ENCODE measurements at regions not wholly inside any gene's neighbourhood (a gene's known extent, or its start where the extent isn't known, plus 50 kb on each side); places are given as distances from the start of the nearest gene placed in this dataset.

- H3K27ac ChIP-seq (ENCODE audit: low read length, poor library complexity, severe bottlenecking), result no peak overlapping the region
- H2BK15ac ChIP-seq (ENCODE audit: low read depth, poor library complexity, severe bottlenecking), result no peak overlapping the region
- no peak overlapping the region for H3K4me3 ChIP-seq (ENCODE audit: insufficient read depth in 1 of 2, low read depth in 1 of 2, low read length in 2 of 2)
- no peaks in the 10 kb centered on the region for H3K36me3 ChIP-seq (ENCODE audit: control insufficient read depth in 1 of 2, insufficient read depth in 2 of 2, low read depth in 1 of 2, low read length in 2 of 2)
- H4K8ac ChIP-seq (ENCODE audit: low read length), result no peak overlapping the region
- H3K9ac ChIP-seq (ENCODE audit: low read length), result no peak overlapping the region
- WGBS, result 77% methylated on average over 8 of the region's 8 CpGs
- no peak overlapping the region for H3K18ac ChIP-seq (ENCODE audit: low read depth in 1 of 2, low read length in 2 of 2)
- no peak overlapping the region for H2BK5ac ChIP-seq (ENCODE audit: low read depth, low read length, poor library complexity, severe bottlenecking)
- no peak overlapping the region for H3K4me2 ChIP-seq (ENCODE audit: low read length, poor library complexity, severe bottlenecking)
- H2BK12ac ChIP-seq (ENCODE audit: low read length in 2 of 2), result no peak overlapping the region
- no peak overlapping the region for H3K4ac ChIP-seq (ENCODE audit: low read depth in 1 of 2, low read length in 2 of 2)
- H3K79me1 ChIP-seq (replicated peaks; ENCODE audit: low read length, poor library complexity, severe bottlenecking), result no peaks in the 10 kb centered on the region
- no peak overlapping the region for H3K14ac ChIP-seq (ENCODE audit: low read length in 2 of 2)
- no peak overlapping the region for H4K91ac ChIP-seq (ENCODE audit: low read length)
- DNase-seq, result no peak
- H3K27me3 ChIP-seq (ENCODE audit: control insufficient read depth in 1 of 2, insufficient read depth in 1 of 2, low read length in 2 of 2), result peaks cover 16 to 94% of the 10 kb centered on the region in 2 experiments
- H2AK5ac ChIP-seq (ENCODE audit: low read length, severe bottlenecking), result no peak overlapping the region
- no peak overlapping the region for H2BK120ac ChIP-seq (ENCODE audit: low read depth, low read length)
- no peaks in the 10 kb centered on the region for H3K4me1 ChIP-seq (ENCODE audit: control insufficient read depth, insufficient read depth, low read depth, low read length)
- H2AFZ ChIP-seq (ENCODE audit: low read depth, low read length), result no peak overlapping the region
- no peak overlapping the region for H3K23ac ChIP-seq (ENCODE audit: low read length in 2 of 2)
- no peaks in the 10 kb centered on the region for H3K9me3 ChIP-seq (ENCODE audit: control insufficient read depth, low read length)
Observed at GRCh38 chr11:45485070-45485707, 180.2 kb downstream of the CHST1 start.

DNA sequence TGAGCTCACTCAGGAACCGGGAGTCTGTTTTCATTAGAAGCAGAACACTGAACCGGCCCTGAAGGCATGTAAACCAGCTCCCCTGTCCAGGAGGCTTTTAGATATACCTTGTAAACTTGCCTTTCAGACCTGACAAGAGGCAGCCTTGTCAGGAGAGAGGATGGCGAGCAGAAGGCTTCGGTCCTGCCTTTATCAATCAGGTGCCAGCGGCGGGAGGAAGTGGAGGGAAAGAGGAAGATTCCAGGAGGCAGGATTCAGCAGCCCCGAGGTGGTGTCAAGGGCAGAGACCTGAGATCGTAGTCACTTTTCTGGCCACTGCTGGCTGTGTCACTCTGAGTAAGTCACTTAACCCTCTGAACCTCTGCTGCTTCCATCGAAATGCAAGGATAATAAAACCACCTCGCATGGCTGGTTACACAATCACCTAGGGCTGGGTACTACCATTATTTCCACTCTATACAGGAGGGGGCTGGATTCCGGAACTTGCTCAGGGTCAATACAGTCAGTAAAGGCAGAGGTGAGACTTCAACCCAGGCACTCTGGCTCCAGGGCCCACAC is 181.0 kb downstream of the CHST1 start:
- Histone ChIP-seq H3K4me1 (ENCODE audit: control insufficient read depth, insufficient read depth, low read depth, low read length) (no peaks in the 10 kb centered on the region), H2BK120ac (ENCODE audit: low read depth, low read length) (no peak overlapping the region), H2BK15ac (ENCODE audit: low read depth, poor library complexity, severe bottlenecking) (no peak overlapping the region), H4K91ac (ENCODE audit: low read length) (no peak overlapping the region), H3K4me2 (ENCODE audit: low read length, poor library complexity, severe bottlenecking) (no peak overlapping the region), H3K14ac (ENCODE audit: low read length in 2 of 2) (no peak overlapping the region), H4K8ac (ENCODE audit: low read length) (no peak overlapping the region), H3K79me1 (replicated peaks; ENCODE audit: low read length, poor library complexity, severe bottlenecking) (no peaks in the 10 kb centered on the region), H3K27ac (ENCODE audit: low read length, poor library complexity, severe bottlenecking) (no peak overlapping the region), H2AK5ac (ENCODE audit: low read length, severe bottlenecking) (no peak overlapping the region), H3K36me3 (ENCODE audit: control insufficient read depth in 1 of 2, insufficient read depth in 2 of 2, low read depth in 1 of 2, low read length in 2 of 2) (no peaks in the 10 kb centered on the region), H3K27me3 (ENCODE audit: control insufficient read depth in 1 of 2, insufficient read depth in 1 of 2, low read length in 2 of 2) (peaks cover 15 to 95% of the 10 kb centered on the region in 2 experiments), H2AFZ (ENCODE audit: low read depth, low read length) (no peak overlapping the region), H3K9ac (ENCODE audit: low read length) (no peak overlapping the region), H3K9me3 (ENCODE audit: control insufficient read depth, low read length) (no peaks in the 10 kb centered on the region), H2BK5ac (ENCODE audit: low read depth, low read length, poor library complexity, severe bottlenecking) (no peak overlapping the region), H3K18ac (ENCODE audit: low read depth in 1 of 2, low read length in 2 of 2) (no peak overlapping the region), H2BK12ac (ENCODE audit: low read length in 2 of 2) (no peak overlapping the region), H3K4ac (ENCODE audit: low read depth in 1 of 2, low read length in 2 of 2) (no peak overlapping the region), H3K4me3 (ENCODE audit: insufficient read depth in 1 of 2, low read depth in 1 of 2, low read length in 2 of 2) (no peak overlapping the region), H3K23ac (ENCODE audit: low read length in 2 of 2) (no peak overlapping the region)
- WGBS, result 53% methylated on average over 11 of the region's 11 CpGs
- DNase-seq, result no peak

DNA sequence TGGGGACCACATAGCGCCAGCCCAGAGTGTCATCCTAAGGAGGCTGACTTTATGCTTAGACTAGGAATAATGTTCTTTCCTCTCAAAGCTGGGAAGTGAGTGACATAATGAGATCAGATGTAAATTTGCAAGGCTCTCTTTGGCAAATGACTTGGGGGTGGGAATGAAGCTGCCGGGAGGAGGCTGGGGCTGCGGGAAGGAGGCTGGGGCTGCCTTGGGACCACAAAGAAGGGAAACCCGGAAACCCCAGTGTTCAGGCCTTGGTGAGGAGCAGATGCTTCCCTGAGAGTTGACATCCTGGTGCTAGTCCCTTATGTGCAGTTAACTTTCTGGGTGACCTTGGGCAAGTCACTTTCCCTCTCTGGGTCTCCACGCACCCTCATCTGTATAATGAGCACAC is 182.0 kb downstream of the CHST1 start:
- H3K18ac ChIP-seq (ENCODE audit: low read depth in 1 of 2, low read length in 2 of 2), result no peak overlapping the region
- no peak overlapping the region for H3K4ac ChIP-seq (ENCODE audit: low read depth in 1 of 2, low read length in 2 of 2)
- no peak overlapping the region for H2BK15ac ChIP-seq (ENCODE audit: low read depth, poor library complexity, severe bottlenecking)
- H2BK5ac ChIP-seq (ENCODE audit: low read depth, low read length, poor library complexity, severe bottlenecking), result no peak overlapping the region
- no peak overlapping the region for H3K14ac ChIP-seq (ENCODE audit: low read length in 2 of 2)
- peaks cover 9 to 96% of the 10 kb centered on the region in 2 experiments for H3K27me3 ChIP-seq (ENCODE audit: control insufficient read depth in 1 of 2, insufficient read depth in 1 of 2, low read length in 2 of 2)
- no peak for DNase-seq
- no peaks in the 10 kb centered on the region for H3K79me1 ChIP-seq (replicated peaks; ENCODE audit: low read length, poor library complexity, severe bottlenecking)
- no peak overlapping the region for H3K9ac ChIP-seq (ENCODE audit: low read length)
- no peak overlapping the region for H3K4me2 ChIP-seq (ENCODE audit: low read length, poor library complexity, severe bottlenecking)
- no peak overlapping the region for H3K4me3 ChIP-seq (ENCODE audit: insufficient read depth in 1 of 2, low read depth in 1 of 2, low read length in 2 of 2)
- H3K23ac ChIP-seq (ENCODE audit: low read length in 2 of 2), result no peak overlapping the region
- no peak overlapping the region for H3K27ac ChIP-seq (ENCODE audit: low read length, poor library complexity, severe bottlenecking)
- no peak overlapping the region for H2AFZ ChIP-seq (ENCODE audit: low read depth, low read length)
- H2BK120ac ChIP-seq (ENCODE audit: low read depth, low read length), result no peak overlapping the region
- no peak overlapping the region for H2AK5ac ChIP-seq (ENCODE audit: low read length, severe bottlenecking)
- H3K4me1 ChIP-seq (ENCODE audit: control insufficient read depth, insufficient read depth, low read depth, low read length), result no peaks in the 10 kb centered on the region
- no peak overlapping the region for H4K91ac ChIP-seq (ENCODE audit: low read length)
- WGBS, result 84% methylated on average over 5 of the region's 5 CpGs
- H4K8ac ChIP-seq (ENCODE audit: low read length), result no peak overlapping the region
- H3K36me3 ChIP-seq (ENCODE audit: control insufficient read depth in 1 of 2, insufficient read depth in 2 of 2, low read depth in 1 of 2, low read length in 2 of 2), result no peaks in the 10 kb centered on the region
- no peak overlapping the region for H2BK12ac ChIP-seq (ENCODE audit: low read length in 2 of 2)
- no peaks in the 10 kb centered on the region for H3K9me3 ChIP-seq (ENCODE audit: control insufficient read depth, low read length)

DNA sequence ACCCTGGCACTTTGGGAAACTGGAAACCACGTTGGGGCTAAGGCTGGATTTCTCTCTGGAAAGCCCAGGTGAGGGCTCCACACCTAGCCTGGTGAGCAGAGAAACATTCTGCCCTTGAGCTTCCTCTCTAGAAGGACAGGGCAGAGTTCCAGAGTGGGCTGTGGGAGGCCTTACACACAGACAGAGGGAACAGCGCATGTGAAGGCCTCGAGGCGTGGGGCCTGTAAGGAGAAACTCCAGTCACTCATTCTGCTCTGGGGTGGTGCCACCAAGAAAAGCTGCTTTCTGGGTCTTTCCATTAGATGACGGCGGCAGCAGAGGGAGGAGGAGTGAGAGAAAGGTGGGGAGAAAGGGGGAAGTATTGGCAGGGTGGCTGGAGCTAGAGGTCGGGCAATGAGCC is 183.1 kb downstream of the CHST1 start:
- H3K4ac ChIP-seq (ENCODE audit: low read depth in 1 of 2, low read length in 2 of 2), result no peak overlapping the region
- no peak overlapping the region for H3K9ac ChIP-seq (ENCODE audit: low read length)
- peaks cover 16 to 98% of the 10 kb centered on the region in 2 experiments for H3K27me3 ChIP-seq (ENCODE audit: control insufficient read depth in 1 of 2, insufficient read depth in 1 of 2, low read length in 2 of 2)
- no peak overlapping the region for H2AK5ac ChIP-seq (ENCODE audit: low read length, severe bottlenecking)
- H3K14ac ChIP-seq (ENCODE audit: low read length in 2 of 2), result no peak overlapping the region
- no peak overlapping the region for H3K4me2 ChIP-seq (ENCODE audit: low read length, poor library complexity, severe bottlenecking)
- H3K4me1 ChIP-seq (ENCODE audit: control insufficient read depth, insufficient read depth, low read depth, low read length), result no peaks in the 10 kb centered on the region
- H3K23ac ChIP-seq (ENCODE audit: low read length in 2 of 2), result no peak overlapping the region
- no peaks in the 10 kb centered on the region for H3K79me1 ChIP-seq (replicated peaks; ENCODE audit: low read length, poor library complexity, severe bottlenecking)
- H2BK5ac ChIP-seq (ENCODE audit: low read depth, low read length, poor library complexity, severe bottlenecking), result no peak overlapping the region
- no peaks in the 10 kb centered on the region for H3K9me3 ChIP-seq (ENCODE audit: control insufficient read depth, low read length)
- no peak overlapping the region for H2AFZ ChIP-seq (ENCODE audit: low read depth, low read length)
- H2BK12ac ChIP-seq (ENCODE audit: low read length in 2 of 2), result no peak overlapping the region
- H2BK15ac ChIP-seq (ENCODE audit: low read depth, poor library complexity, severe bottlenecking), result no peak overlapping the region
- no peak overlapping the region for H3K18ac ChIP-seq (ENCODE audit: low read depth in 1 of 2, low read length in 2 of 2)
- H4K8ac ChIP-seq (ENCODE audit: low read length), result no peak overlapping the region
- no peak overlapping the region for H4K91ac ChIP-seq (ENCODE audit: low read length)
- no peak overlapping the region for H3K4me3 ChIP-seq (ENCODE audit: insufficient read depth in 1 of 2, low read depth in 1 of 2, low read length in 2 of 2)
- no peak overlapping the region for H2BK120ac ChIP-seq (ENCODE audit: low read depth, low read length)
- no peak overlapping the region for H3K27ac ChIP-seq (ENCODE audit: low read length, poor library complexity, severe bottlenecking)
- no peak for DNase-seq
- no peaks in the 10 kb centered on the region for H3K36me3 ChIP-seq (ENCODE audit: control insufficient read depth in 1 of 2, insufficient read depth in 2 of 2, low read depth in 1 of 2, low read length in 2 of 2)
- 76% methylated on average over 7 of the region's 7 CpGs for WGBS
